ENCODE measurements at regions not wholly inside any gene's neighbourhood (a gene's known extent, or its start where the extent isn't known, plus 50 kb on each side); places are given as distances from the start of the nearest gene placed in this dataset.

DNA sequence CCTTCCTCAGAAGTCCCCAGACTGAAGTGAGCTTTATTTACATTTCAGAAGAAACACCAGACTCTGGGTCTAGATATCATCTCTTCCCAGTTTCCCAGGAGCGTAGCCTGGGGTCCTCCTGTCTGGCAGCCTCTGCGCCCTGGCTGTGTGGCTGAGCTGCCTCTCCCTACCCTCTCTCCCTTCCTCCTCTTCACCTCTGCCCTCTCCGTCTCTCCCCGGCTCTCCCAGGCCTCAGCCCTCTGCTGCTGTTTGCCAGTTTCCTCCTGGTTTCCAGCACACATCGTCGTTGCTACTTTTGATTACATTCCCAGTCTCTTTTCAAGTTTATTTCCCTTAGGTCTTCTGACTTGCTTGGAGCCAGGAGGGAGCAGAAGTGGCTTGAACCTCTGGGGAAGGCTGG is 91.1 kb upstream of the DISP3 start:
- intact Hi-C loops (cut with DNase I; ENCODE audit: low total_unique reads) = no loop called here
- Histone ChIP-seq H3K4me1 (no peaks in the 10 kb centered on the region), H3K27ac (no peak overlapping the region), H3K27me3 (peaks cover 0 to 70% (median 12%) of the 10 kb centered on the region in 3 donors), H3K36me3 (no peaks in the 10 kb centered on the region), H3K9me3 (no peaks in the 10 kb centered on the region), H3K4me3 (no peak overlapping the region)
- no peak for DNase-seq
- TF ChIP-seq POLR2AphosphoS5 (IDR thresholded peaks at IDR 0.05) (no peak), EP300 (IDR thresholded peaks at IDR 0.05) (no peak), POLR2A (IDR thresholded peaks at IDR 0.05) (no peak), CTCF (IDR thresholded peaks at IDR 0.05) (no peak)
- WGBS, 5 donors = 11 to 34% (median 16%) methylated on average over 6 of the region's 6 CpGs

GRCh38 chr1:11388617-11389016 is 90.3 kb upstream of the DISP3 start:
- Histone ChIP-seq H3K27me3 (peaks cover 0 to 70% (median 14%) of the 10 kb centered on the region in 3 donors), H3K4me3 (no peak overlapping the region), H3K36me3 (no peaks in the 10 kb centered on the region), H3K4me1 (no peaks in the 10 kb centered on the region), H3K9me3 (no peaks in the 10 kb centered on the region), H3K27ac (no peak overlapping the region)
- DNase-seq = no peak
- 36 to 67% (median 53%) methylated on average over 9 of the region's 9 CpGs for WGBS, 5 donors
- intact Hi-C loops (cut with DNase I; ENCODE audit: low total_unique reads) = no loop called here
- TF ChIP-seq POLR2AphosphoS5 (IDR thresholded peaks at IDR 0.05) = no peak
- TF ChIP-seq CTCF (IDR thresholded peaks at IDR 0.05) = no peak
- TF ChIP-seq EP300 (IDR thresholded peaks at IDR 0.05) = no peak
- no peak for TF ChIP-seq POLR2A (IDR thresholded peaks at IDR 0.05)

- H3K4me3 ChIP-seq = no peak overlapping the region
- H3K9me3 ChIP-seq = no peaks in the 10 kb centered on the region
- no peak overlapping the region for H3K27ac ChIP-seq
- TF ChIP-seq POLR2A (IDR thresholded peaks at IDR 0.05) (no peak), EP300 (IDR thresholded peaks at IDR 0.05) (no peak), POLR2AphosphoS5 (IDR thresholded peaks at IDR 0.05) (no peak), CTCF (IDR thresholded peaks at IDR 0.05) (no peak)
- intact Hi-C loops (cut with DNase I; ENCODE audit: low total_unique reads) = no loop called here
- no peak for DNase-seq
- H3K36me3 ChIP-seq = no peaks in the 10 kb centered on the region
- peaks cover 0 to 11% (median 3%) of the 10 kb centered on the region in 4 donors for H3K4me1 ChIP-seq
- peaks cover 0 to 72% (median 19%) of the 10 kb centered on the region in 3 donors for H3K27me3 ChIP-seq
- 73 to 80% (median 74%) methylated on average over 7 of the region's 7 CpGs for WGBS, 5 donors
Observed at GRCh38 chr1:11391327-11391726, 87.6 kb upstream of the DISP3 start.

GRCh38 chr1:11391886-11392285 is 87.1 kb upstream of the DISP3 start:
- DNase-seq = no peak
- Histone ChIP-seq H3K36me3 (no peaks in the 10 kb centered on the region), H3K4me1 (peaks cover 0 to 11% (median 3%) of the 10 kb centered on the region in 4 donors), H3K27ac (no peak overlapping the region), H3K27me3 (peaks cover 0 to 72% (median 17%) of the 10 kb centered on the region in 3 donors), H3K4me3 (no peak overlapping the region), H3K9me3 (no peaks in the 10 kb centered on the region)
- TF ChIP-seq CTCF (IDR thresholded peaks at IDR 0.05) = no peak
- TF ChIP-seq POLR2A (IDR thresholded peaks at IDR 0.05) = no peak
- no peak for TF ChIP-seq EP300 (IDR thresholded peaks at IDR 0.05)
- no peak for TF ChIP-seq POLR2AphosphoS5 (IDR thresholded peaks at IDR 0.05)
- intact Hi-C loops (cut with DNase I; ENCODE audit: low total_unique reads) = no loop called here
- 86 to 93% (median 90%) methylated on average over 6 to 8 of the region's 8 CpGs for WGBS, 5 donors
